Tibial nerve (tissue), 4 donors: ENCODE measurements at regions not wholly inside any gene's neighbourhood (a gene's known extent, or its start where the extent isn't known, plus 50 kb on each side); places are given as distances from the start of the nearest gene placed in this dataset.

Experiments used
- DNase-seq, 2 donors: peaks; one replicate each; pipeline ENCODE4 v3.0.0-alpha.2; 2019; ENCODE audit warnings: low spot score in 2 of 2
- H3K27ac ChIP-seq, 4 donors: fragments of 200-600 bp; sonication (generic) in 3 of 4; one replicate each; pipeline ENCODE4 v1.5.1; 2017 to 2019; ENCODE audit warnings: mild to moderate bottlenecking in 1 of 4
- H3K27me3 ChIP-seq, 2 donors: fragments of 200-600 bp; sonication (generic) in 1 of 2; one replicate each; pipeline versions ENCODE4 v1.5.1 to v1.6.0; 2017 to 2019
- H3K36me3 ChIP-seq, 3 donors: fragments of 200-600 bp; sonication (generic); one replicate each; pipeline ENCODE4 v1.5.1; 2018 to 2019
- H3K4me1 ChIP-seq, 4 donors: fragments of 200-600 bp; sonication (generic) in 3 of 4; one replicate each; pipeline ENCODE4 v1.5.1; 2017 to 2019
- H3K4me3 ChIP-seq, 4 donors: fragments of 200-600 bp; sonication (generic) in 3 of 4; one replicate each; pipeline ENCODE4 v1.5.1; 2017 to 2019; ENCODE audit warnings: mild to moderate bottlenecking in 1 of 4, moderate library complexity in 1 of 4
- H3K9me3 ChIP-seq, 4 donors: fragments of 200-600 bp; sonication (generic) in 3 of 4; one replicate each; pipeline ENCODE4 v1.5.1; 2017 to 2019
- EP300 ChIP-seq, 2 donors: sonication (generic); formaldehyde crosslinking; IDR thresholded peaks; one replicate each; pipeline ENCODE4 v1.6.1; 2017; ENCODE audit warnings: antibody characterized with exemption in 2 of 2, mild to moderate bottlenecking in 1 of 2
- POLR2A ChIP-seq, 2 donors: fragments of 450-650 bp; IDR thresholded peaks; one replicate each; pipeline ENCODE4 v1.6.1; 2017; ENCODE audit warnings: antibody characterized with exemption in 2 of 2, mild to moderate bottlenecking in 2 of 2, moderate library complexity in 2 of 2
- WGBS, 2 donors: methylation state at CpG; one replicate each; pipeline ENCODE4 v1.1.5; 2018; 5-methylcytosine and 5-hydroxymethylcytosine counted together
- TF ChIP-seq, protein P1 (sequence below), 5 experiments: fragments of 200-600 bp in 3 of 5; fragments of 450-650 bp in 2 of 5; sonication (generic) in 3 of 5; IDR thresholded peaks; one replicate each; pipeline ENCODE4 v1.5.1; 2016 to 2019; ENCODE audit warnings: antibody characterized with exemption in 5 of 5, mild to moderate bottlenecking in 3 of 5, moderate library complexity in 2 of 5

DNA sequence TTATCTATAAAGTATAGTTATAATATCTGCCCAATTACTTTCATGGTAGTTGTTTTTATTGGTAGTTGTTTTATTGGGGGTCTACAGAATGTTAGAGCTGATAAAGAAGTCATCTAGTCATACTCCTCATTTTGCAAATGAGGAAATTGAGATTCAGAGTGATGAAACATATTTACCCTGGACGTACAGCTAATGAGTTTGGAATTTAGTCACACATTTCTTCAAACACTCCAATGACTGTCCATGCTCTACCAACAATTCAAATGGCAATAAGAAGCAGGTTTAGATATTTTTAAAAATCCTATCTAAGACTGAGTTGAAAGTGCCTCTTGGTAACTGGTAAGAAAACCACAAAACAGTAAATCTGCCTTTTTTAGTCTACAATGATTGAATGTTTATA is 98.2 kb downstream of the MAGEC1 start:
- 63 to 71% methylated on average over 1 of the region's 1 CpG for WGBS, 2 donors
- DNase-seq = no peak
- Histone ChIP-seq H3K9me3 (no peaks in the 10 kb centered on the region), H3K27ac (no peak overlapping the region), H3K4me1 (no peaks in the 10 kb centered on the region), H3K27me3 (no peaks in the 10 kb centered on the region), H3K36me3 (no peaks in the 10 kb centered on the region), H3K4me3 (no peak overlapping the region)
- no peak for TF ChIP-seq POLR2A (IDR thresholded peaks at IDR 0.05)
- no peak for TF ChIP-seq EP300 (IDR thresholded peaks at IDR 0.05)
- TF ChIP-seq, protein P1, sequence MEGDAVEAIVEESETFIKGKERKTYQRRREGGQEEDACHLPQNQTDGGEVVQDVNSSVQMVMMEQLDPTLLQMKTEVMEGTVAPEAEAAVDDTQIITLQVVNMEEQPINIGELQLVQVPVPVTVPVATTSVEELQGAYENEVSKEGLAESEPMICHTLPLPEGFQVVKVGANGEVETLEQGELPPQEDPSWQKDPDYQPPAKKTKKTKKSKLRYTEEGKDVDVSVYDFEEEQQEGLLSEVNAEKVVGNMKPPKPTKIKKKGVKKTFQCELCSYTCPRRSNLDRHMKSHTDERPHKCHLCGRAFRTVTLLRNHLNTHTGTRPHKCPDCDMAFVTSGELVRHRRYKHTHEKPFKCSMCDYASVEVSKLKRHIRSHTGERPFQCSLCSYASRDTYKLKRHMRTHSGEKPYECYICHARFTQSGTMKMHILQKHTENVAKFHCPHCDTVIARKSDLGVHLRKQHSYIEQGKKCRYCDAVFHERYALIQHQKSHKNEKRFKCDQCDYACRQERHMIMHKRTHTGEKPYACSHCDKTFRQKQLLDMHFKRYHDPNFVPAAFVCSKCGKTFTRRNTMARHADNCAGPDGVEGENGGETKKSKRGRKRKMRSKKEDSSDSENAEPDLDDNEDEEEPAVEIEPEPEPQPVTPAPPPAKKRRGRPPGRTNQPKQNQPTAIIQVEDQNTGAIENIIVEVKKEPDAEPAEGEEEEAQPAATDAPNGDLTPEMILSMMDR (IDR thresholded peaks at IDR 0.05) = no peak

DNA sequence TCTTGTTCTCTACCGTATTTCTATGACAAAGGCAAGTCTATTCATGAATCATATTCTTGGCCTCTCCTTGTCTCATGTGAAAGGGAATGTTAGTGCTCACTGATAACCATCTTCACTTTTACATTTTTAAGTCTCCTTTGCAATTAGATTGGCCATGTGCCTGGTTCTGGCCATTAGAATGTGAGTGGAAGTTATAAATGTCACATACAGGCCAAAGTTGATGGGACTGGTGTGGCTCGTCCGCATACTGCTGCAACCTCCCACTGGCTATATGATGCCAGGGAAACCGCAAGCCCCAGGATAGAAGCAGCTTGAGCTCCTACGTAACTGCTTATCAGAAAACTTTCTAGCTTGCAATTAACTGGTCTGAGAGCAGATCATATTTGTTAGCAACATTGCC is 86.1 kb downstream of the MAGEC1 start:
- Histone ChIP-seq H3K9me3 (no peaks in the 10 kb centered on the region), H3K4me1 (no peaks in the 10 kb centered on the region), H3K27ac (no peak overlapping the region), H3K36me3 (no peaks in the 10 kb centered on the region), H3K4me3 (no peak overlapping the region), H3K27me3 (no peaks in the 10 kb centered on the region)
- DNase-seq = no peak
- TF ChIP-seq POLR2A (IDR thresholded peaks at IDR 0.05) (no peak), EP300 (IDR thresholded peaks at IDR 0.05) (no peak)
- TF ChIP-seq, protein P1 (IDR thresholded peaks at IDR 0.05) = no peak
- 32 to 53% methylated on average over 5 of the region's 5 CpGs for WGBS, 2 donors

DNA sequence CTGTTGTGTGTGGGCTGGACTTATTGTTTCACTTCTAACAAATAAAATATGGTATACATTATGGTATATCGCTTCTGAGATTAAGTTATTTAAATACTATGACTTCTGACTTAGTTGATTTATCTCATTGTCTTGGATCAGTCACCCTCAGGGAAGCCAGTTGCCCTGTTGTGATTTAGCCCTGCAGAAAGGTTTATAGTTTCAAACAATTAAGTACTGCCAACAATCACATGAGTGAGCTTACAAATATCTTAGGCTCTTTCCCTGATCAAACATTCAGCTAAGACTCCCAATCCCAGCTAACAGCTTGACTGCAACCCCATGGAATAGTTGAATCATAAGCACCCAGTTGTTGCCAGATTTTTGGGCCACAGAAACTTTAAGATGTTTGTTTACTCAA is 85.4 kb downstream of the MAGEC1 start:
- TF ChIP-seq, protein P1 (IDR thresholded peaks at IDR 0.05) = no peak
- TF ChIP-seq EP300 (IDR thresholded peaks at IDR 0.05) = no peak
- TF ChIP-seq POLR2A (IDR thresholded peaks at IDR 0.05) = no peak
- no peaks in the 10 kb centered on the region for H3K4me1 ChIP-seq
- 53 to 80% methylated on average over 1 of the region's 1 CpG for WGBS, 2 donors
- no peak overlapping the region for H3K4me3 ChIP-seq
- no peaks in the 10 kb centered on the region for H3K36me3 ChIP-seq
- no peaks in the 10 kb centered on the region for H3K9me3 ChIP-seq
- no peak overlapping the region for H3K27ac ChIP-seq
- no peak for DNase-seq
- H3K27me3 ChIP-seq = no peaks in the 10 kb centered on the region

DNA sequence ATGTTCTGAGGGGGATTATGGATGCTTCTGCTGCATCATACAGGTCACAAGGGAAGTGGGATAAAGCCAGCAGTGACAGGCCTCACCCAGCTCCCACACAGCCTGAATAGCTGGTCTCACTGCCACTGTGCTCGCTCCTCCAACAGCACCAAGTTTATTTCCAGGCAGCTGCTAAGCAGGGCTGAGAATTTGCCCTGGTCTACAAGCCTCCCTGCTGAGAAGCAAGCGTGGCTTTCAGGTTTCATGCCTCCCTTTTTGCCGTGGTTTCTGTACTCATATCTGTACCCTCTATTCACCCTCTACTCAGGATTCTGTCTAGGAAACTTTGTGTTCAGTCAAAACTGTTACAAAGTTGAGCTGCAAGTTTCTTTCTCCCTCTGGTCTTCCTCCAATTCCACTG is 78.6 kb downstream of the MAGEC1 start:
- no peak for DNase-seq
- H3K27ac ChIP-seq = no peak overlapping the region
- H3K36me3 ChIP-seq = no peaks in the 10 kb centered on the region
- no peak for TF ChIP-seq POLR2A (IDR thresholded peaks at IDR 0.05)
- TF ChIP-seq EP300 (IDR thresholded peaks at IDR 0.05) = no peak
- TF ChIP-seq, protein P1 (IDR thresholded peaks at IDR 0.05) = no peak
- no peaks in the 10 kb centered on the region for H3K27me3 ChIP-seq
- no peaks in the 10 kb centered on the region for H3K9me3 ChIP-seq
- no peak overlapping the region for H3K4me3 ChIP-seq
- 75 to 90% methylated on average over 3 of the region's 3 CpGs for WGBS, 2 donors
- no peaks in the 10 kb centered on the region for H3K4me1 ChIP-seq

DNA sequence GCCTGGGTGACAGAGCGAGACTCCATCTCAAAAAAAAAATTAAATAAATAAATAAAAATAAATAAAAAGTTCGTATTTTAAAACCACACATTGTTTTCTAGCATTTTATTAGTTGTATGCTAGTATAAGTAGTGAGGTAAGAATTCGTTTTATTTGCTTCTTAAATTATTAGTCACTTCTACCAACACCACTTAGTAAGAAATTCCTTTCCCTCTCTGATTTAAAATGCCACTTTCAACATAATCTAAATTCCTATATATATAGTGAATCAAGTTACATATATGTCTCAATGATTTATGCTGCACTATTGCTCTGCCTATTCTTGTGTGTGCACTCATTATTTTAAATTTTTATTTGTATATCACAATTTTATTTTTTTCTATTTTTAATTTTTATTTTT is 72.1 kb downstream of the MAGEC1 start:
- no peaks in the 10 kb centered on the region for H3K36me3 ChIP-seq
- no peak overlapping the region for H3K4me3 ChIP-seq
- no peaks in the 10 kb centered on the region for H3K27me3 ChIP-seq
- H3K27ac ChIP-seq = no peak overlapping the region
- no peaks in the 10 kb centered on the region for H3K9me3 ChIP-seq
- DNase-seq = no peak
- TF ChIP-seq, protein P1 (IDR thresholded peaks at IDR 0.05) = no peak
- TF ChIP-seq EP300 (IDR thresholded peaks at IDR 0.05) = no peak
- no peaks in the 10 kb centered on the region for H3K4me1 ChIP-seq
- WGBS, 2 donors = 55 to 86% methylated on average over 3 of the region's 3 CpGs
